HG02885 (cell line): ENCODE measurements at regions not wholly inside any gene's neighbourhood (a gene's known extent, or its start where the extent isn't known, plus 50 kb on each side); places are given as distances from the start of the nearest gene placed in this dataset.

ENCODE experiments used
- ATAC-seq: cut with Tn5 transposase; IDR thresholded peaks from one replicate; pipeline ENCODE4 v1.9.1; 2021; ENCODE audit warnings: mild to moderate bottlenecking; ENCODE audit not compliant: unreplicated experiment, poor library complexity

DNA sequence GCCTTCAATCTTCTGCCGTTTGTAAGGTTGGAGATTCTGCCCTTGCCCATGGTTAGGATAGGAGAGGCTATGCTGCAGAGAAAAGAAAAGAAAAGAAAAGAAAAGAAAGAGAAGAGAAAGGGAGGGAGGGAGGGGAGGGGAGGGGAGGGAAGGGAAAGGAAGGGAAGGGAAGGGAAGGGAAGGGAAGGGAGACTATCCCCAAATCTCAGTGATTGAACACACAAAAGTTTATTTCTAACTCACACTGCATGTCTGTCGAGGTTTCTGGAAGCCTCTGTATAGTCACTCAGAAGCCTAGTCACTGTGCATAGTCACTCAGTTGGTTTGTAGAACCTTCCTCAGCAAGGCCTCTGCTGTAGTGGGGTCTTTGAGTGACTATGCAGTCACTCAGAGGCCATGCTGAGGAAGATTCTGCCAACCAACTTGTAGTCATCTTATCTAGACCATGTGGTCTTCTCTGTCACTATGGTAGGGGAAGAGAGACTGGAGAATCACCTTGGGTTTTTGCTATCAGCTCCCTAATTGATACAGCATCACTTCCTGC lies 52.3 kb upstream of the ABCC9 start:
- ATAC-seq, result no peak

DNA sequence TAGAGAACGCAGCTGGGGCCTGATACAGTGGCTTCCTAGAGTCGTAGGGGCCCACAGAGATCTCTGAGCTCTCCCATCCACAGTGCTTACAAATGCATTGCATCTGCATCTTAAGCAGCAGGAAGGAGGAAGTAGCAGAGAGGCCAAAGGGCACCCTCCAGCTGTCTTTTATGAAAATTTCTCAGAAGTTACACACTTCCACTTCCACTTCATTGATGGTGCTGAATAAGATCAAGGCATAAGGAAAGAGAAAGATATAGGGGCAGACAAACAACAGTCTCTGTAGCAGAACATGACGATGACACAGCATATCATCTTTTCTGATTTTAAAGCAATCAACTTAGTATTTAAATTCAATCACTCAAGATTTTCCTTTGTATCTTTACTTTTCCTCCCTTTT lies 51.6 kb upstream of the ABCC9 start:
- peak; percentile 61 for ATAC-seq

DNA sequence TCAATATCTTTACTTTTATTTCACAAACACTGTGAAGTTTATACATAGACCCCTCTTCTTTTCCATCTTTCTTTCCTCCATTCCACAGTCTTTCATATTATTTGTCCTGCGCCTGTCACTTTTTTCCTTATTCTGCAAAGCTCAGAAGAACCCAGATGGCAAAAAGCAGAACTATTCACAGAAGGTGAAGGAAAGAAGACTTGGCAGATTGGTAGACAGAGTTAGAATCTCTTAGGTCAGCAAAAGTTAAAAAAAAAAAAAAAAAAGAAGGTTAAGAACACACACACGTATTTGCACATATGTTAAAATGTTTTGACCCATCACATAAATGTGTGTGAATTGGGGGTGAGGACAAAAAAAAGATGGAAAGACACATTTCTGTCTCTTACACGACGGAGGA lies 50.3 kb upstream of the ABCC9 start:
- no peak for ATAC-seq
